CD14-positive monocyte (primary cell): ENCODE measurements at regions not wholly inside any gene's neighbourhood (a gene's known extent, or its start where the extent isn't known, plus 50 kb on each side); places are given as distances from the start of the nearest gene placed in this dataset.

Source experiments
- DNase-seq, 3 donors: peaks; one replicate each; pipeline ENCODE4 v3.0.0-alpha.2; 2011 to 2022
- H2AFZ ChIP-seq: 2 replicates; pipeline ENCODE4 v1.6.0; 2012; ENCODE audit warnings: mild to moderate bottlenecking, low read depth, low read length, inconsistent platforms; ENCODE audit not compliant: insufficient read depth, poor library complexity, severe bottlenecking
- H3K27ac ChIP-seq, 2 donors: 1 replicate in 1 of 2; 2 replicates in 1 of 2; pipeline ENCODE4 v1.5.1; 2012 to 2013; ENCODE audit warnings: low read length in 2 of 2, control low read depth in 1 of 2, inconsistent platforms in 1 of 2, low read depth in 1 of 2, mild to moderate bottlenecking in 1 of 2
- H3K27me3 ChIP-seq, 2 donors: one replicate each; pipeline versions ENCODE4 v1.6.0 to v1.6.1; 2011 to 2013; ENCODE audit warnings: low read length in 2 of 2; ENCODE audit not compliant: control insufficient read depth in 2 of 2, insufficient read depth in 2 of 2
- H3K36me3 ChIP-seq, 2 donors: replicated peaks in 1 of 2; 1 replicate in 1 of 2; 2 replicates in 1 of 2; pipeline versions ENCODE4 v1.5.1 to v1.6.1; 2012 to 2013; ENCODE audit warnings: low read length in 2 of 2, control low read depth in 1 of 2, inconsistent platforms in 1 of 2, mild to moderate bottlenecking in 1 of 2; ENCODE audit not compliant: insufficient read depth in 2 of 2, control insufficient read depth in 1 of 2
- H3K4me1 ChIP-seq, 2 donors: 1 replicate in 1 of 2; 2 replicates in 1 of 2; pipeline versions ENCODE4 v1.5.1 to v1.6.1; 2012 to 2013; ENCODE audit warnings: low read length in 2 of 2, control low read depth in 1 of 2, inconsistent platforms in 1 of 2, mild to moderate bottlenecking in 1 of 2, moderate library complexity in 1 of 2; ENCODE audit not compliant: insufficient read depth in 2 of 2, control insufficient read depth in 1 of 2
- H3K4me2 ChIP-seq: replicated peaks from 2 replicates; pipeline ENCODE3; 2012; ENCODE audit warnings: low read length, moderate library complexity, mild to moderate bottlenecking; ENCODE audit not compliant: poor library complexity, severe bottlenecking; ENCODE audit errors: extremely low read depth
- H3K4me3 ChIP-seq, 3 experiments: fragments of 200-600 bp in 1 of 3; sonication (generic) in 1 of 3; replicated peaks in 1 of 3; 1 replicate in 2 of 3; 2 replicates in 1 of 3; pipeline ENCODE4 v1.5.1; 2011 to 2013; ENCODE audit warnings: low read length in 3 of 3, mild to moderate bottlenecking in 3 of 3, control low read depth in 2 of 3, low read depth in 2 of 3, inconsistent platforms in 1 of 3, moderate library complexity in 1 of 3
- H3K79me2 ChIP-seq: 2 replicates; pipeline ENCODE4 v1.6.0; 2012; ENCODE audit warnings: mild to moderate bottlenecking, control low read depth, inconsistent platforms, low read length, moderate library complexity; ENCODE audit not compliant: insufficient read depth
- H3K9ac ChIP-seq: 2 replicates; pipeline ENCODE4 v1.6.0; 2017; ENCODE audit warnings: low read length, mild to moderate bottlenecking; ENCODE audit not compliant: insufficient read depth, poor library complexity, severe bottlenecking
- H3K9me3 ChIP-seq, 2 donors: replicated peaks in 1 of 2; 1 replicate in 1 of 2; 2 replicates in 1 of 2; pipeline versions ENCODE4 v1.5.1 to v1.6.1; 2012 to 2013; ENCODE audit warnings: low read length in 2 of 2, control low read depth in 1 of 2; ENCODE audit not compliant: control insufficient read depth in 1 of 2, insufficient read depth in 1 of 2
- H4K20me1 ChIP-seq: 2 replicates; pipeline ENCODE4 v1.6.0; 2012; ENCODE audit warnings: mild to moderate bottlenecking, low read length, control low read depth, moderate library complexity; ENCODE audit not compliant: insufficient read depth
- H3K27ac Mint-ChIP-seq, 7 donors: one replicate each; pipeline ENCODE4 v1.8.0; 2020; ENCODE audit warnings: mild to moderate bottlenecking in 7 of 7, mixed read lengths in 7 of 7, moderate library complexity in 6 of 7, inconsistent platforms in 2 of 7
- H3K27me3 Mint-ChIP-seq, 3 donors: one replicate each; pipeline ENCODE4 v1.8.0; 2021 to 2022; ENCODE audit warnings: low read depth in 3 of 3, mild to moderate bottlenecking in 3 of 3, mixed read lengths in 3 of 3, moderate library complexity in 3 of 3, inconsistent platforms in 1 of 3
- H3K36me3 Mint-ChIP-seq, 2 donors: one replicate each; pipeline ENCODE4 v1.8.0; 2020; ENCODE audit warnings: mixed read lengths in 2 of 2, inconsistent platforms in 1 of 2, mild to moderate bottlenecking in 1 of 2
- H3K4me1 Mint-ChIP-seq: one replicate; pipeline ENCODE4 v1.8.0; 2020; ENCODE audit warnings: mild to moderate bottlenecking, mixed read lengths
- H3K4me3 Mint-ChIP-seq, 2 donors: one replicate each; pipeline ENCODE4 v1.8.0; 2020; ENCODE audit warnings: mild to moderate bottlenecking in 2 of 2, mixed read lengths in 2 of 2, moderate library complexity in 1 of 2
- H3K9me3 Mint-ChIP-seq, 7 donors: one replicate each; pipeline ENCODE4 v1.8.0; 2020 to 2022; ENCODE audit warnings: mixed read lengths in 7 of 7, mild to moderate bottlenecking in 6 of 7, moderate library complexity in 6 of 7, inconsistent platforms in 2 of 7
- CTCF ChIP-seq: fragments of 200-600 bp; IDR thresholded peaks from one replicate; pipeline ENCODE4 v1.8.0; 2022; ENCODE audit warnings: antibody characterized with exemption, mild to moderate bottlenecking
- WGBS: methylation state at CpG from one replicate; pipeline ENCODE4 v1.1.5; 2013; ENCODE audit warnings: missing lambda C conversion rate; ENCODE audit not compliant: insufficient coverage; 5-methylcytosine and 5-hydroxymethylcytosine counted together
- intact Hi-C, 2 donors: fragments of 100-400 bp; cut with micrococcal nuclease; formaldehyde crosslinking; loops; one replicate each; pipeline versions ENCODE4 v1.15.0 to v1.15.1; 2023

GRCh38 chr11:122181372-122181771, 65.4 kb upstream of the BLID start:
- no peak overlapping the region for H2AFZ ChIP-seq
- H3K27ac ChIP-seq = no peak overlapping the region
- no peaks in the 10 kb centered on the region for H4K20me1 ChIP-seq
- no peaks in the 10 kb centered on the region for H3K36me3 ChIP-seq
- DNase-seq = no peak
- H3K9me3 Mint-ChIP-seq = peaks cover 9 to 16% (median 15%) of the 10 kb centered on the region in 7 donors
- no peaks in the 10 kb centered on the region for H3K4me1 Mint-ChIP-seq
- H3K4me1 ChIP-seq = no peaks in the 10 kb centered on the region
- intact Hi-C loops = no loop called here
- no peak overlapping the region for H3K4me3 ChIP-seq
- no peaks in the 10 kb centered on the region for H3K36me3 Mint-ChIP-seq
- no peak for TF ChIP-seq CTCF
- H3K4me3 Mint-ChIP-seq = no peak overlapping the region
- H3K27me3 ChIP-seq = no peaks in the 10 kb centered on the region
- H3K4me2 ChIP-seq = no peak overlapping the region
- peaks cover 0 to 6% (median 3%) of the 10 kb centered on the region in 3 donors for H3K27me3 Mint-ChIP-seq
- peaks cover 5 to 15% of the 10 kb centered on the region in 2 donors for H3K9me3 ChIP-seq
- no peak overlapping the region for H3K9ac ChIP-seq
- H3K27ac Mint-ChIP-seq = no peak overlapping the region
- no peaks in the 10 kb centered on the region for H3K79me2 ChIP-seq
- no CpG with 5 or more reads among the region's 1 CpG for WGBS

GRCh38 chr11:122179961-122180834, 64.2 kb upstream of the BLID start:
- Histone ChIP-seq H3K79me2 (no peaks in the 10 kb centered on the region), H3K9me3 (peaks cover 3 to 4% of the 10 kb centered on the region in 2 donors), H3K4me1 (no peaks in the 10 kb centered on the region), H3K4me2 (no peak overlapping the region), H3K36me3 (no peaks in the 10 kb centered on the region), H3K9ac (no peak overlapping the region), H3K4me3 (no peak overlapping the region), H4K20me1 (no peaks in the 10 kb centered on the region), H3K27me3 (no peaks in the 10 kb centered on the region), H3K27ac (no peak overlapping the region), H2AFZ (no peak overlapping the region)
- Mint-ChIP-seq H3K4me3 (no peak overlapping the region), H3K4me1 (no peaks in the 10 kb centered on the region), H3K27me3 (peaks cover 0 to 6% (median 3%) of the 10 kb centered on the region in 3 donors), H3K27ac (no peak overlapping the region), H3K9me3 (peaks cover under 1 to 8% (median 4%) of the 10 kb centered on the region in 7 donors), H3K36me3 (no peaks in the 10 kb centered on the region)
- TF ChIP-seq CTCF = no peak
- no CpG with 5 or more reads among the region's 8 CpGs for WGBS
- no peak for DNase-seq
- intact Hi-C loops = no loop called here
